Lower lobe of right lung (tissue), 2 donors: ENCODE measurements at regions not wholly inside any gene's neighbourhood (a gene's known extent, or its start where the extent isn't known, plus 50 kb on each side); places are given as distances from the start of the nearest gene placed in this dataset.

Experiments
- ATAC-seq, 2 donors: fragments of 200-7000 bp; cut with Tn5 transposase; one replicate each; pipeline ENCODE4 v1.9.1; 2020 to 2022; ENCODE audit warnings: mild to moderate bottlenecking in 2 of 2, moderate library complexity in 2 of 2
- DNase-seq: peaks from one replicate; pipeline ENCODE4 v3.0.0-alpha.2; 2020
- H3K27ac ChIP-seq: fragments of 200-600 bp; one replicate; pipeline ENCODE4 v1.8.0; 2022
- H3K27me3 ChIP-seq: fragments of 200-600 bp; one replicate; pipeline ENCODE4 v1.8.0; 2022; ENCODE audit warnings: low read depth
- H3K36me3 ChIP-seq: fragments of 200-600 bp; one replicate; pipeline ENCODE4 v1.8.0; 2022; ENCODE audit warnings: mild to moderate bottlenecking
- H3K4me1 ChIP-seq: fragments of 200-600 bp; one replicate; pipeline ENCODE4 v1.8.0; 2022
- H3K4me3 ChIP-seq: fragments of 200-600 bp; one replicate; pipeline ENCODE4 v1.8.0; 2022; ENCODE audit warnings: mild to moderate bottlenecking
- H3K9me3 ChIP-seq: fragments of 200-600 bp; one replicate; pipeline ENCODE4 v1.8.0; 2022
- intact Hi-C: fragments of 100-400 bp; cut with DNase I; formaldehyde crosslinking; loops from one replicate; pipeline ENCODE4 v1.11.0; 2022
- TF ChIP-seq, protein P1 (sequence below): fragments of 200-600 bp; IDR thresholded peaks from one replicate; pipeline ENCODE4 v1.8.0; 2022; ENCODE audit warnings: antibody characterized with exemption, mild to moderate bottlenecking
- donor health status: DM: no; HTN: yes; CAD: no; lungs with severe emphysema.

DNA sequence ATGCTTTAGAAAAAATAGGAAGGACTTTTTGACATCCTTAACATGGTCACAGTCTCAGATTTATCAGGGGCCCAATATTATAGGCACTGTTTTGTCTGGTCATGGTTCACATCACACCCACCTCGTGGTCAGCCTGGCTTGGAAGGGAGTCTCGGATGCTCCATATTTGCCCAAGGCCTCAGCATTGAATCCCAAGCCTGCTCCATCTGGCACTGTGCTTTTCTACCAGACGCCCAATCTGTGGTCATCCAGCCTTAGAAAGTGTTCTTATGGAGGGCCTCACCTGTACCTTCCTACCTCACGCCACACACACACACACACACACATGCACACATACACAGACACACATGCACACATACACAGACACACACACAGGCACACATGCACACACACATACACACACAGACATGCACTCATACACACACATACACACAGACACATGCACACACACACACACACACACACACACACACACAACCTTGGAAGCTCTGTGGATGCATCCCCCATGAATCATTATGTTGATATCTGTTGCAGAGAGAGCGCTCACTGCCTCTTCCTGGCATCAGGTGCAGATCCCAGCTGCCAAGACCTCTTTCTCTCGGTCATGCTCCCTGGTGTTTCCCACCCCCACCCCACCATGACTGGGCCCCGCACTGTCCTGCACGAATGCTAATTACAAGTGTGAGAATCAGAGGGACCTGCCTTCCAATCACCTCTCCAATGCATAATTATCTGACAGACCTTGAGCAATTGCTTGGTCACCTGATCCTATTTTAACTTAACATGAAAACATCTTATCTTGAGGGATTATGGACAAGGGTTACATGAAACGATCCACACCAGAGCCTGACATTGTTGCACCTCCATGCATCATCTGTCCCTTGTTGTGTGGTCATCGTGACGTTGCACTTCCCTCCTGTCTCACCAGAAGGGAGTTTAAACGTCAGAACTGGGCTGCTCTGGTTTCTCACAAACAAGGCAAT lies 122.7 kb upstream of the TMEM72 start:
- TF ChIP-seq, protein P1, sequence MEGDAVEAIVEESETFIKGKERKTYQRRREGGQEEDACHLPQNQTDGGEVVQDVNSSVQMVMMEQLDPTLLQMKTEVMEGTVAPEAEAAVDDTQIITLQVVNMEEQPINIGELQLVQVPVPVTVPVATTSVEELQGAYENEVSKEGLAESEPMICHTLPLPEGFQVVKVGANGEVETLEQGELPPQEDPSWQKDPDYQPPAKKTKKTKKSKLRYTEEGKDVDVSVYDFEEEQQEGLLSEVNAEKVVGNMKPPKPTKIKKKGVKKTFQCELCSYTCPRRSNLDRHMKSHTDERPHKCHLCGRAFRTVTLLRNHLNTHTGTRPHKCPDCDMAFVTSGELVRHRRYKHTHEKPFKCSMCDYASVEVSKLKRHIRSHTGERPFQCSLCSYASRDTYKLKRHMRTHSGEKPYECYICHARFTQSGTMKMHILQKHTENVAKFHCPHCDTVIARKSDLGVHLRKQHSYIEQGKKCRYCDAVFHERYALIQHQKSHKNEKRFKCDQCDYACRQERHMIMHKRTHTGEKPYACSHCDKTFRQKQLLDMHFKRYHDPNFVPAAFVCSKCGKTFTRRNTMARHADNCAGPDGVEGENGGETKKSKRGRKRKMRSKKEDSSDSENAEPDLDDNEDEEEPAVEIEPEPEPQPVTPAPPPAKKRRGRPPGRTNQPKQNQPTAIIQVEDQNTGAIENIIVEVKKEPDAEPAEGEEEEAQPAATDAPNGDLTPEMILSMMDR, result no peak
- DNase-seq (no peak), ATAC-seq (peak in 1 of 2 donors; percentile 20)
- Histone ChIP-seq H3K4me3 (no peak overlapping the region), H3K4me1 (no peaks in the 10 kb centered on the region), H3K36me3 (no peaks in the 10 kb centered on the region), H3K27me3 (no peaks in the 10 kb centered on the region), H3K27ac (no peak overlapping the region), H3K9me3 (no peaks in the 10 kb centered on the region)
- intact Hi-C loops, result no loop called here

DNA sequence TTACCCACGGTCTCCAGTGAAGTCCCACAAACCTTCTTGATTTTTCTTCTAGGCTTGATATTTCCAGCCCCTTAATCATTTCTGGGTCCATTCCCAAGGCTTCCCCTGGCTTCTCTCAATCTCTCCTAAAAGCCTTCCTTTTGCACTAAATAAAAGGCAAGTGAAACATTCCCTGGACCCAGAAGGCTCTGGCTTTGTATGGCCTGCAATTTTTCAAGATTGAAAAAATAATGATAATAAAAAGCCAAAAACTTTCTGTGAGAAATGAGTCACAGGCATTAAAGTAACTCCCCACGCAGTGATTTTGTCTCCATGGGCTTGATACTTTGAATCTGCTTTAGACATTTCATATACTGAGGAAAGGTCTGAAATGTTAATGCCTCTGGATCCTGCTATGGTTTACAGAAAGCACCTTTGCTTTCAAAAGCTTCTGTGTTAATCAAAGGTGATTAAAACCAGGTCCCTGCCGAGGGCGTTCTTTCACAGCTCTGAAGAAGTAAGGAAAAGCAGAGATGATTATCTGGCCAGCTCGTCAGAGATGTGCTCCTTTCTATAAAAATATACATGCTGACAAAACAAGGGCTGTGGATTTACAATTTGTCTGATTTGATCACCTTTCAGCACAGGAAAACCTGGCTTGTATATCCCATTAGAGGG lies 118.9 kb upstream of the TMEM72 start:
- H3K36me3 ChIP-seq, result no peaks in the 10 kb centered on the region
- H3K27me3 ChIP-seq, result no peaks in the 10 kb centered on the region
- H3K4me3 ChIP-seq, result no peak overlapping the region
- no peaks in the 10 kb centered on the region for H3K4me1 ChIP-seq
- no peak for ATAC-seq
- H3K27ac ChIP-seq, result no peak overlapping the region
- H3K9me3 ChIP-seq, result no peaks in the 10 kb centered on the region
- DNase-seq, result no peak
- intact Hi-C loops, result no loop called here
- TF ChIP-seq, protein P1, result no peak

DNA sequence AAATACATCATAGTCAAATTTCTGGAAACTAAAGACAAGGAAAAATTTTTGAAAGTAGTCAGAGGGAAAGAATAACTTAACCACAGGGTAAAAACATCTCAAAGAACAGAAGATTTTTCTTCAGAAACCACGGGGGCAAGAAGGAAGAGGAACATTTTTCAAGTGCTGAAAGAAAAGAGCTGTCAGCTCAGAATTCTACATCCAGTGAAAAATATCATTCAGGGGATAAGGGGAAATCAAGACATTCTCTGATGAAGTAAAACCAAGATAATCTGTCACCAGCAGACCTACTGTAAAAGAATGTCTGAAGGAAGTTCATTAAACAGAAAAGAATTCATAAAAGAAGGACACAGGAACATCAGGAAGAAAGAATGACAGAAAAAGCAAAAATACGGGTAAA lies 111.2 kb upstream of the TMEM72 start:
- intact Hi-C loops, result no loop called here
- Histone ChIP-seq H3K4me3 (no peak overlapping the region), H3K4me1 (peaks cover 6% of the 10 kb centered on the region), H3K9me3 (no peaks in the 10 kb centered on the region), H3K36me3 (no peaks in the 10 kb centered on the region), H3K27ac (no peak overlapping the region), H3K27me3 (no peaks in the 10 kb centered on the region)
- TF ChIP-seq, protein P1, result no peak
- ATAC-seq (no peak), DNase-seq (no peak)

DNA sequence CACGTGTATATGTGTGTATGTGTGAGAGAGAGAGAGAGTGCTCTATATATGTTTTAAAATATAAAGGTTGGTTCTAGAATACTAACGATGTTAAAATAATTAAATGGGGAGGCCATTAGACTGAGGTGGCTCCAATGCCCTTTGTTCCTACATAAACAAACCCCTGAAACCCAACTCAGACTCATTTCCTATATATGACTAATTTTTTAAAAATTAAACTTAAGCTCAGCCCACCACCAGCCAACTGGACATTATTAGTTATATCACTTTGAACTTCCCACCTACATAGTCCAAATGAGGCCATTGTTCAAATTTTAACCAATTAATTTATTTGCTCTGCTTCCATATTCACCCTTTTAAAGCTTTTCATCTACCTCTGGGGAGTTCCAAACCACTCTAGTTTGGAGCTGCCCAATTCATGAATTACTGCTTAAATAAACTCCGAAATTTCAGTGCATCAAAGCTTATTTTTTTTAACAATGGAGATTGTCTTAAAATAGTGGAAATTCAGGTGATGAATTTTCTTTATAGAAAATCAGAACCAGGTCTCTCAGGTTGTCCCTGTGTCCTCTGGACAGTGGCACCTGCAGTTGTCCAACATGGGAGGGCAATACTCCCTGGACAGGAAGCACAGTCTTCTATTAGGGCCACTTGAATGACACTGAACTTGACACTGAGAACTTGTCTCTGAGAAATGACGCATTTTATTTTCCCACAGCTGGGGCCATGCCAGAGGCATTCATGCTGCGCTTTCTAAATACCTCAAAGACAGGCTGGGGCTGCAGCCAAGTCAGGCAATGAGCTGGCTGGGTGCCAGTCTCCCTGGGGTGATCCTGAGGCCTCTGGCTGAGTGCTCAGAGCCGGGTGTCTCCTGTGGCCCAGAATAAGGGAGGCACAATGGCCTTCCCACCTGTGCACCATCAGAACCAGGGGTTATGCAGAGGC lies 109.5 kb upstream of the TMEM72 start:
- intact Hi-C loops, result no loop called here
- Histone ChIP-seq H3K4me3 (no peak overlapping the region), H3K36me3 (no peaks in the 10 kb centered on the region), H3K27me3 (no peaks in the 10 kb centered on the region), H3K4me1 (peaks cover 6% of the 10 kb centered on the region), H3K27ac (no peak overlapping the region), H3K9me3 (no peaks in the 10 kb centered on the region)
- peak; percentile 92 to 95 for ATAC-seq
- TF ChIP-seq, protein P1, result no peak
- peak; percentile 90 for DNase-seq

DNA sequence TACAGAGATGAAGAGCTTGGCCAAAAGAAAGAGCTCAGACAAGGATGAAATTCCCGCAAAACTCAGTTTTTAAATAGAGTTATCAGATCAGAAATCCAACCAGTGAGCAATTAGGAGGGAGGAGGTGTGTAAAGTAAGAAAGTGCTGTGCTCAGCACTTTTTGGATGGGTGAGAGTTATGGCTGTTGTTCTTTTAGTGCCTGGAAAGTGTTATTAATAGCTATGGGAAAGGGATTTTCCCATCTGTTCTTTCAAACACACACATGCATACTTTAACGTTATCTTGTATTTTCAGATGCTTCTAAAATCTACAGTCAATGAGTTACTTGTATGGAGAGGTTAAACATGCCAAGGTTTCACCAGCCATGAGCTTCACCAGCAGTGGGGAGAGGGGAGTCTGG lies 107.3 kb upstream of the TMEM72 start:
- H3K36me3 ChIP-seq, result no peaks in the 10 kb centered on the region
- no peak overlapping the region for H3K4me3 ChIP-seq
- no peaks in the 10 kb centered on the region for H3K9me3 ChIP-seq
- DNase-seq (no peak), ATAC-seq (no peak)
- H3K4me1 ChIP-seq, result peaks cover 6% of the 10 kb centered on the region
- no peaks in the 10 kb centered on the region for H3K27me3 ChIP-seq
- no peak overlapping the region for H3K27ac ChIP-seq
- TF ChIP-seq, protein P1, result no peak
- intact Hi-C loops, result no loop called here
